K562 (cell line): ENCODE measurements at regions not wholly inside any gene's neighbourhood (a gene's known extent, or its start where the extent isn't known, plus 50 kb on each side); places are given as distances from the start of the nearest gene placed in this dataset.
A peak's percentile ranks its signal among the peaks of the same experiment; 100 is the strongest.

Source experiments
- ARID1B ChIP-seq: fragments of 450-650 bp; IDR thresholded peaks from 2 replicates; pipeline ENCODE4 v1.6.1; 2016; ENCODE audit warnings: antibody characterized with exemption, mild to moderate bottlenecking, inconsistent platforms
- JUND ChIP-seq, 2 experiments: IDR thresholded peaks; 2 replicates in 1 of 2; 3 replicates in 1 of 2; pipeline ENCODE4 v1.6.1; 2011; ENCODE audit warnings: borderline replicate concordance in 2 of 2, low read depth in 2 of 2, low read length in 2 of 2, improper control_type of control experiment in 1 of 2, missing biosample characterization in 1 of 2, missing genetic modification characterization in 1 of 2, missing genetic modification reagents in 1 of 2
- TF ChIP-seq, protein P1 (sequence below): sonication (generic); formaldehyde crosslinking; IDR thresholded peaks from 2 replicates; pipeline ENCODE4 v1.8.0; 2022; ENCODE audit warnings: mild to moderate bottlenecking, missing genetic modification reagents, borderline replicate concordance
- TF ChIP-seq, protein P2 (sequence below), 2 experiments: fragments of 450-650 bp in 1 of 2; sonication (generic) in 1 of 2; formaldehyde crosslinking in 1 of 2; IDR thresholded peaks in 1 of 2; conservative IDR thresholded peaks in 1 of 2; 2 replicates each; pipeline versions ENCODE4 v1.6.1 to v1.8.1; 2016 to 2023; ENCODE audit warnings: mild to moderate bottlenecking in 2 of 2, moderate library complexity in 2 of 2, inconsistent platforms in 1 of 2, missing genetic modification reagents in 1 of 2

GRCh38 chr12:91777268-91777992 lies 368.2 kb downstream of the BTG1 start (continued):
- TF ChIP-seq, protein P1, sequence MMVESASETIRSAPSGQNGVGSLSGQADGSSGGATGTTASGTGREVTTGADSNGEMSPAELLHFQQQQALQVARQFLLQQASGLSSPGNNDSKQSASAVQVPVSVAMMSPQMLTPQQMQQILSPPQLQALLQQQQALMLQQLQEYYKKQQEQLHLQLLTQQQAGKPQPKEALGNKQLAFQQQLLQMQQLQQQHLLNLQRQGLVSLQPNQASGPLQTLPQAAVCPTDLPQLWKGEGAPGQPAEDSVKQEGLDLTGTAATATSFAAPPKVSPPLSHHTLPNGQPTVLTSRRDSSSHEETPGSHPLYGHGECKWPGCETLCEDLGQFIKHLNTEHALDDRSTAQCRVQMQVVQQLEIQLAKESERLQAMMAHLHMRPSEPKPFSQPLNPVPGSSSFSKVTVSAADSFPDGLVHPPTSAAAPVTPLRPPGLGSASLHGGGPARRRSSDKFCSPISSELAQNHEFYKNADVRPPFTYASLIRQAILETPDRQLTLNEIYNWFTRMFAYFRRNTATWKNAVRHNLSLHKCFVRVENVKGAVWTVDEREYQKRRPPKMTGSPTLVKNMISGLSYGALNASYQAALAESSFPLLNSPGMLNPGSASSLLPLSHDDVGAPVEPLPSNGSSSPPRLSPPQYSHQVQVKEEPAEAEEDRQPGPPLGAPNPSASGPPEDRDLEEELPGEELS (CRISPR knock-in tag): no peak
- TF ChIP-seq ARID1B (0 out of 2 replicates have a peak, but pooled peaks have one; percentile 25), JUND (IDR thresholded peaks at IDR 0.05; ENCODE audit: borderline replicate concordance, low read depth, low read length) (peak; percentile 37; the same call in 1 of the 2 replicates), JUND (tag; IDR thresholded peaks at IDR 0.05; ENCODE audit: borderline replicate concordance, low read depth, low read length) (peak; percentile 28; the same call in 1 of the 3 replicates)
- TF ChIP-seq, protein P2, sequence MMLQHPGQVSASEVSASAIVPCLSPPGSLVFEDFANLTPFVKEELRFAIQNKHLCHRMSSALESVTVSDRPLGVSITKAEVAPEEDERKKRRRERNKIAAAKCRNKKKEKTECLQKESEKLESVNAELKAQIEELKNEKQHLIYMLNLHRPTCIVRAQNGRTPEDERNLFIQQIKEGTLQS (IDR thresholded peaks at IDR 0.05): peak; percentile 59
- TF ChIP-seq, protein P2 (CRISPR knock-in tag; conservative IDR thresholded peaks at IDR 0.05): no peak
